Upper lobe of left lung (tissue), 6 donors: ENCODE measurements at regions not wholly inside any gene's neighbourhood (a gene's known extent, or its start where the extent isn't known, plus 50 kb on each side); places are given as distances from the start of the nearest gene placed in this dataset.

ENCODE experiments used
- ATAC-seq, 2 donors: fragments of 200-7000 bp; cut with Tn5 transposase; one replicate each; pipeline ENCODE4 v1.9.1; 2022; ENCODE audit warnings: mild to moderate bottlenecking in 2 of 2, moderate library complexity in 2 of 2; ENCODE audit not compliant: low FRiP score in 2 of 2
- DNase-seq, 2 donors: peaks; one replicate each; pipeline ENCODE4 v3.0.0-alpha.2; 2019 to 2020
- H3K27ac ChIP-seq, 4 donors: fragments of 200-600 bp; sonication (generic); one replicate each; pipeline ENCODE4 v1.5.1; 2016 to 2019
- H3K27me3 ChIP-seq, 4 donors: fragments of 200-600 bp; sonication (generic); one replicate each; pipeline ENCODE4 v1.5.1; 2017 to 2019
- H3K36me3 ChIP-seq, 4 donors: fragments of 200-600 bp; sonication (generic); one replicate each; pipeline ENCODE4 v1.5.1; 2016 to 2019
- H3K4me1 ChIP-seq, 4 donors: fragments of 200-600 bp; sonication (generic); one replicate each; pipeline ENCODE4 v1.5.1; 2018 to 2019
- H3K4me3 ChIP-seq, 4 donors: fragments of 200-600 bp; sonication (generic); one replicate each; pipeline ENCODE4 v1.5.1; 2017 to 2019; ENCODE audit warnings: mild to moderate bottlenecking in 2 of 4, moderate library complexity in 1 of 4
- H3K9me3 ChIP-seq, 4 donors: fragments of 200-600 bp; sonication (generic); one replicate each; pipeline ENCODE4 v1.5.1; 2018 to 2019
- EP300 ChIP-seq, 4 donors: sonication (generic); formaldehyde crosslinking; IDR thresholded peaks; one replicate each; pipeline ENCODE4 v1.5.1; 2017; ENCODE audit warnings: antibody characterized with exemption in 4 of 4, control low read depth in 2 of 4
- POLR2A ChIP-seq, 4 donors: fragments of 450-650 bp; IDR thresholded peaks; one replicate each; pipeline ENCODE4 v1.5.1; 2016 to 2017; ENCODE audit warnings: antibody characterized with exemption in 4 of 4, mild to moderate bottlenecking in 2 of 4
- POLR2AphosphoS5 ChIP-seq, 2 donors: sonication (generic); formaldehyde crosslinking; IDR thresholded peaks; one replicate each; pipeline ENCODE4 v1.5.1; 2017; ENCODE audit warnings: antibody characterized with exemption in 2 of 2
- WGBS, 2 donors: methylation state at CpG; one replicate each; pipeline ENCODE4 v1.1.5; 2017 to 2018; 5-methylcytosine and 5-hydroxymethylcytosine counted together
- TF ChIP-seq, protein P1 (sequence below), 6 experiments: fragments of 450-650 bp in 4 of 6; fragments of 200-600 bp in 2 of 6; sonication (generic) in 2 of 6; IDR thresholded peaks; one replicate each; pipeline ENCODE4 v1.5.1; 2016 to 2019; ENCODE audit warnings: antibody characterized with exemption in 6 of 6
- donor health status: DM: no; HTN: no; CAD: no; lungs with moderate emphysema.
- donor health status: DM: no; HTN: yes; CAD: no; lungs with severe emphysema.

DNA sequence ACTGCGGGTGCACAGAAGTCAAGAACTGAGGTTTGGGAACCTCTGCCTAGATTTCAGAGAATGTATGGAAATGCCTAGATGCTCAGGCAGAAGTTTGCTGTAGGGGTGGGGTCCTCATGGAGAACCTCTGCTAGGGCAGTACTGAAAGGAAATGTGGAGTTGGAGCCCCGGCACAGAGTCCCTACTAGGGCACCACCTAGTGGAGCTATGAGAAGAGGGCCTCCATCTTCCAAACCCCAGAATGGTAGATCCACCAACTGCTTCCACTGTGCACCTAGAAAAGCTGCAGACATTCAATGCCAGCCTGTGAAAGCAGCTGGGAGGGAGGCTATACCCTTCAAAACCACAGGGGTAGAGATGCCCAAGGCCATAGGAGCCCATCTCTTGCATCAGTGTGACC, 1336.0 kb upstream of the CELF2 start:
- Histone ChIP-seq H3K27ac (no peak overlapping the region), H3K9me3 (no peaks in the 10 kb centered on the region), H3K36me3 (no peaks in the 10 kb centered on the region), H3K4me3 (no peak overlapping the region), H3K27me3 (no peaks in the 10 kb centered on the region), H3K4me1 (no peaks in the 10 kb centered on the region)
- ATAC-seq (no peak), DNase-seq (no peak)
- WGBS, 2 donors, result 94 to 100% methylated on average over 1 to 2 of the region's 2 CpGs
- TF ChIP-seq EP300 (IDR thresholded peaks at IDR 0.05) (no peak), POLR2AphosphoS5 (IDR thresholded peaks at IDR 0.05) (no peak), POLR2A (IDR thresholded peaks at IDR 0.05) (no peak)
- TF ChIP-seq, protein P1, sequence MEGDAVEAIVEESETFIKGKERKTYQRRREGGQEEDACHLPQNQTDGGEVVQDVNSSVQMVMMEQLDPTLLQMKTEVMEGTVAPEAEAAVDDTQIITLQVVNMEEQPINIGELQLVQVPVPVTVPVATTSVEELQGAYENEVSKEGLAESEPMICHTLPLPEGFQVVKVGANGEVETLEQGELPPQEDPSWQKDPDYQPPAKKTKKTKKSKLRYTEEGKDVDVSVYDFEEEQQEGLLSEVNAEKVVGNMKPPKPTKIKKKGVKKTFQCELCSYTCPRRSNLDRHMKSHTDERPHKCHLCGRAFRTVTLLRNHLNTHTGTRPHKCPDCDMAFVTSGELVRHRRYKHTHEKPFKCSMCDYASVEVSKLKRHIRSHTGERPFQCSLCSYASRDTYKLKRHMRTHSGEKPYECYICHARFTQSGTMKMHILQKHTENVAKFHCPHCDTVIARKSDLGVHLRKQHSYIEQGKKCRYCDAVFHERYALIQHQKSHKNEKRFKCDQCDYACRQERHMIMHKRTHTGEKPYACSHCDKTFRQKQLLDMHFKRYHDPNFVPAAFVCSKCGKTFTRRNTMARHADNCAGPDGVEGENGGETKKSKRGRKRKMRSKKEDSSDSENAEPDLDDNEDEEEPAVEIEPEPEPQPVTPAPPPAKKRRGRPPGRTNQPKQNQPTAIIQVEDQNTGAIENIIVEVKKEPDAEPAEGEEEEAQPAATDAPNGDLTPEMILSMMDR (IDR thresholded peaks at IDR 0.05), result no peak

GRCh38 chr10:9682802-9683201, 1334.9 kb upstream of the CELF2 start:
- ATAC-seq (no peak), DNase-seq (no peak)
- no peaks in the 10 kb centered on the region for H3K36me3 ChIP-seq
- TF ChIP-seq POLR2AphosphoS5 (IDR thresholded peaks at IDR 0.05) (no peak), EP300 (IDR thresholded peaks at IDR 0.05) (no peak), POLR2A (IDR thresholded peaks at IDR 0.05) (no peak)
- TF ChIP-seq, protein P1 (IDR thresholded peaks at IDR 0.05), result no peak
- WGBS, 2 donors, result 35 to 50% methylated on average over 1 of the region's 1 CpG
- no peaks in the 10 kb centered on the region for H3K27me3 ChIP-seq
- H3K27ac ChIP-seq, result no peak overlapping the region
- H3K4me1 ChIP-seq, result no peaks in the 10 kb centered on the region
- no peak overlapping the region for H3K4me3 ChIP-seq
- H3K9me3 ChIP-seq, result no peaks in the 10 kb centered on the region

GRCh38 chr10:9684186-9684585, 1333.5 kb upstream of the CELF2 start:
- Histone ChIP-seq H3K4me3 (no peak overlapping the region), H3K4me1 (no peaks in the 10 kb centered on the region), H3K27me3 (no peaks in the 10 kb centered on the region), H3K9me3 (no peaks in the 10 kb centered on the region), H3K36me3 (no peaks in the 10 kb centered on the region), H3K27ac (no peak overlapping the region)
- 82 to 93% methylated on average over 1 of the region's 1 CpG for WGBS, 2 donors
- no peak for TF ChIP-seq EP300 (IDR thresholded peaks at IDR 0.05)
- DNase-seq (no peak), ATAC-seq (no peak)

DNA sequence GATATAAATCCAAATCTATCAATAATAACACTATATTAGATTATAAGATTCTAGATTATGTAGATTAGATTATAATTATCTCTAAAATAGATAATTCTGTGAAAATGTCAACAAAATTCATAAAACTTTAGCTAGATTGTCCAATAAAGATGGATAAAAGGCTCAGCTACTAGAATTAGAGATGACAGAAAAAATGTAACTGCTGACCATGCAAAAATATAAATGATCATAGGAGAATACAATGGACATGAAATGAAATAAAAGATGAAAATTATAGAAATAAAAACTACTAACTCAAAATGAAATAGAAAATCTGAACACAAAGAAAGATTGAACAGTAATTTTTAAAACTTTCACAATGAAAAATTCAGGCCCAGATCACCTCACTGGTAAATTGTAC, 1332.1 kb upstream of the CELF2 start:
- DNase-seq, result no peak
- Histone ChIP-seq H3K36me3 (no peaks in the 10 kb centered on the region), H3K27ac (no peak overlapping the region), H3K4me3 (no peak overlapping the region), H3K27me3 (no peaks in the 10 kb centered on the region), H3K9me3 (no peaks in the 10 kb centered on the region), H3K4me1 (no peaks in the 10 kb centered on the region)
- no peak for ATAC-seq
- no peak for TF ChIP-seq POLR2A (IDR thresholded peaks at IDR 0.05)
- TF ChIP-seq POLR2AphosphoS5 (IDR thresholded peaks at IDR 0.05), result no peak
- no peak for TF ChIP-seq EP300 (IDR thresholded peaks at IDR 0.05)
- TF ChIP-seq, protein P1 (IDR thresholded peaks at IDR 0.05), result no peak

- DNase-seq, result no peak
- no peak overlapping the region for H3K27ac ChIP-seq
- no peaks in the 10 kb centered on the region for H3K9me3 ChIP-seq
- no peaks in the 10 kb centered on the region for H3K36me3 ChIP-seq
- H3K4me3 ChIP-seq, result no peak overlapping the region
- TF ChIP-seq POLR2AphosphoS5 (IDR thresholded peaks at IDR 0.05), result no peak
- TF ChIP-seq EP300 (IDR thresholded peaks at IDR 0.05), result no peak
- no peak for TF ChIP-seq POLR2A (IDR thresholded peaks at IDR 0.05)
- TF ChIP-seq, protein P1 (IDR thresholded peaks at IDR 0.05), result no peak
- no peak for ATAC-seq
- no peaks in the 10 kb centered on the region for H3K4me1 ChIP-seq
- no peaks in the 10 kb centered on the region for H3K27me3 ChIP-seq
These were observed 1329.0 kb upstream of the CELF2 start for GRCh38 chr10:9688711-9689110.
